ENCODE measurements at regions not wholly inside any gene's neighbourhood (a gene's known extent, or its start where the extent isn't known, plus 50 kb on each side); places are given as distances from the start of the nearest gene placed in this dataset.

- TF ChIP-seq CTCF (IDR thresholded peaks at IDR 0.05), result no peak
- no peak for TF ChIP-seq ZFX (IDR thresholded peaks at IDR 0.05; ENCODE audit: borderline replicate concordance)
Observed at GRCh38 chr12:19066475-19067001, 63.0 kb upstream of the PLEKHA5 start.
